OCI-LY1 (cell line): ENCODE measurements at regions not wholly inside any gene's neighbourhood (a gene's known extent, or its start where the extent isn't known, plus 50 kb on each side); places are given as distances from the start of the nearest gene placed in this dataset.

Experiments used
- H2AFZ ChIP-seq: fragments of 200-600 bp; sonication (generic), shearing (Covaris generic); 2 replicates; pipeline ENCODE4 v1.6.0; 2014; ENCODE audit warnings: antibody characterized with exemption, mild to moderate bottlenecking, low read length
- H3F3A ChIP-seq: fragments of 200-600 bp; sonication (generic), shearing (Covaris generic); 2 replicates; pipeline ENCODE4 v1.6.0; 2014; ENCODE audit warnings: mild to moderate bottlenecking, antibody characterized with exemption, low read length, moderate library complexity; ENCODE audit not compliant: insufficient read depth
- H3K27ac ChIP-seq: fragments of 200-600 bp; sonication (generic); 2 replicates; pipeline ENCODE4 v1.5.1; 2014; ENCODE audit warnings: low read length, mixed run types, mild to moderate bottlenecking, low read depth; ENCODE audit not compliant: poor library complexity, severe bottlenecking
- H3K27me3 ChIP-seq: fragments of 200-600 bp; sonication (generic); 2 replicates; pipeline ENCODE4 v1.6.0; 2014; ENCODE audit warnings: antibody characterized with exemption, mild to moderate bottlenecking, low read length, moderate library complexity; ENCODE audit not compliant: insufficient read depth
- H3K36me3 ChIP-seq: fragments of 200-600 bp; sonication (generic); 2 replicates; pipeline ENCODE4 v1.6.1; 2014; ENCODE audit warnings: mild to moderate bottlenecking, antibody characterized with exemption, low read length, moderate library complexity, mixed read lengths; ENCODE audit not compliant: insufficient read depth
- H3K4me1 ChIP-seq: fragments of 200-600 bp; sonication (generic); 2 replicates; pipeline ENCODE4 v1.5.1; 2014; ENCODE audit warnings: mild to moderate bottlenecking, low read length, moderate library complexity; ENCODE audit not compliant: insufficient read depth, severe bottlenecking
- H3K4me2 ChIP-seq: fragments of 200-600 bp; sonication (generic), shearing (Covaris generic); 2 replicates; pipeline ENCODE4 v1.6.1; 2014; ENCODE audit warnings: low read length
- H3K4me3 ChIP-seq: fragments of 200-600 bp; sonication (generic); 2 replicates; pipeline ENCODE4 v1.5.1; 2014; ENCODE audit warnings: low read length, low read depth, mild to moderate bottlenecking, mixed read lengths; ENCODE audit not compliant: poor library complexity, severe bottlenecking
- H3K79me2 ChIP-seq: fragments of 200-600 bp; shearing (Covaris generic); 2 replicates; pipeline ENCODE4 v1.6.1; 2016; ENCODE audit warnings: mixed run types, low read length, mixed read lengths; ENCODE audit not compliant: insufficient read depth
- H3K9ac ChIP-seq: fragments of 200-600 bp; sonication (generic), shearing (Covaris generic); 2 replicates; pipeline ENCODE4 v1.6.1; 2014; ENCODE audit warnings: mild to moderate bottlenecking, low read length, mixed read lengths
- H3K9me2 ChIP-seq: fragments of 200-600 bp; sonication (generic), shearing (Covaris generic); 2 replicates; pipeline ENCODE4 v1.6.1; 2014; ENCODE audit warnings: low read depth, mild to moderate bottlenecking, low read length, mixed read lengths
- H3K9me3 ChIP-seq: fragments of 200-600 bp; shearing (Covaris generic); 2 replicates; pipeline ENCODE4 v1.6.1; 2014; ENCODE audit warnings: low read length, mixed read lengths
- H4K20me1 ChIP-seq: fragments of 200-600 bp; sonication (generic), shearing (Covaris generic); 2 replicates; pipeline ENCODE4 v1.6.0; 2016; ENCODE audit warnings: mild to moderate bottlenecking, low read length; ENCODE audit not compliant: insufficient read depth
- EZH2 ChIP-seq: fragments of 200-600 bp; sonication (generic), shearing (Covaris generic); IDR thresholded peaks from 2 replicates; pipeline ENCODE4 v1.8.0; 2017; ENCODE audit warnings: borderline replicate concordance, mixed run types, mild to moderate bottlenecking, antibody characterized with exemption, low read length, moderate library complexity, mixed read lengths
- TF ChIP-seq, protein P1 (sequence below): fragments of 200-600 bp; sonication (generic), shearing (Covaris generic); IDR thresholded peaks from 2 replicates; pipeline ENCODE4 v1.5.1; 2017; ENCODE audit warnings: mild to moderate bottlenecking, antibody characterized with exemption, low read length, moderate library complexity, mixed read lengths

DNA sequence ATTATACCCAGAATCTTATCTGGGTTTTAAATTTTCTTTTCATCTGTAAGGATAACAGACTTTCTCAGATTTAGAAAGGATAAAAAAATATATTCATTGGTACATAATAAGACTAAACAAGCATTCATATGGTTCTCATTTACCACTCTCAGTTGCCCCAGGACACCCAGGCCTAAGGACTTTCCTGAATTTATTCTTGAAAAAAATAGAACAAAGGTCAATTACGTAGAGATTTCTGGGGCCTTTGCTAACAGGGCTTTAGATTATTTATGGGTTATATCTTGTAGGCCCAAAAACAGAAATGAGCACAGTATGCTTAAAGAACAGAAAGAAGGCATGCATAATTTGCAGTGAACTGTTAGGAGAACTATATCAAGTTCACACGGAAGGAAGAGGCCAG, 269.0 kb upstream of the COL3A1 start:
- Histone ChIP-seq H4K20me1 (no peaks in the 10 kb centered on the region), H3K4me3 (no peak overlapping the region), H3K4me1 (no peaks in the 10 kb centered on the region), H3F3A (no peaks in the 10 kb centered on the region), H3K27me3 (no peaks in the 10 kb centered on the region), H3K9me3 (no peaks in the 10 kb centered on the region), H3K4me2 (no peak overlapping the region), H3K36me3 (no peaks in the 10 kb centered on the region), H3K9me2 (no peaks in the 10 kb centered on the region), H2AFZ (no peak overlapping the region), H3K9ac (no peak overlapping the region), H3K27ac (no peak overlapping the region), H3K79me2 (no peaks in the 10 kb centered on the region)
- TF ChIP-seq, protein P1, sequence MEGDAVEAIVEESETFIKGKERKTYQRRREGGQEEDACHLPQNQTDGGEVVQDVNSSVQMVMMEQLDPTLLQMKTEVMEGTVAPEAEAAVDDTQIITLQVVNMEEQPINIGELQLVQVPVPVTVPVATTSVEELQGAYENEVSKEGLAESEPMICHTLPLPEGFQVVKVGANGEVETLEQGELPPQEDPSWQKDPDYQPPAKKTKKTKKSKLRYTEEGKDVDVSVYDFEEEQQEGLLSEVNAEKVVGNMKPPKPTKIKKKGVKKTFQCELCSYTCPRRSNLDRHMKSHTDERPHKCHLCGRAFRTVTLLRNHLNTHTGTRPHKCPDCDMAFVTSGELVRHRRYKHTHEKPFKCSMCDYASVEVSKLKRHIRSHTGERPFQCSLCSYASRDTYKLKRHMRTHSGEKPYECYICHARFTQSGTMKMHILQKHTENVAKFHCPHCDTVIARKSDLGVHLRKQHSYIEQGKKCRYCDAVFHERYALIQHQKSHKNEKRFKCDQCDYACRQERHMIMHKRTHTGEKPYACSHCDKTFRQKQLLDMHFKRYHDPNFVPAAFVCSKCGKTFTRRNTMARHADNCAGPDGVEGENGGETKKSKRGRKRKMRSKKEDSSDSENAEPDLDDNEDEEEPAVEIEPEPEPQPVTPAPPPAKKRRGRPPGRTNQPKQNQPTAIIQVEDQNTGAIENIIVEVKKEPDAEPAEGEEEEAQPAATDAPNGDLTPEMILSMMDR, result no peak
- TF ChIP-seq EZH2, result no peak

- H3F3A ChIP-seq, result no peaks in the 10 kb centered on the region
- H3K9me3 ChIP-seq, result no peaks in the 10 kb centered on the region
- H3K9ac ChIP-seq, result no peak overlapping the region
- H3K4me3 ChIP-seq, result no peak overlapping the region
- H3K36me3 ChIP-seq, result no peaks in the 10 kb centered on the region
- no peak for TF ChIP-seq EZH2
- TF ChIP-seq, protein P1, result no peak
- no peaks in the 10 kb centered on the region for H3K4me1 ChIP-seq
- H3K27me3 ChIP-seq, result no peaks in the 10 kb centered on the region
- no peaks in the 10 kb centered on the region for H4K20me1 ChIP-seq
- H3K79me2 ChIP-seq, result no peaks in the 10 kb centered on the region
- no peaks in the 10 kb centered on the region for H3K9me2 ChIP-seq
- no peak overlapping the region for H3K27ac ChIP-seq
- no peak overlapping the region for H3K4me2 ChIP-seq
- no peak overlapping the region for H2AFZ ChIP-seq
Measured at GRCh38 chr2:188713961-188714360, 260.2 kb upstream of the COL3A1 start.

GRCh38 chr2:188720811-188721605, 253.2 kb upstream of the COL3A1 start:
- no peak overlapping the region for H2AFZ ChIP-seq
- no peaks in the 10 kb centered on the region for H3K79me2 ChIP-seq
- no peaks in the 10 kb centered on the region for H3K27me3 ChIP-seq
- H3F3A ChIP-seq, result no peaks in the 10 kb centered on the region
- H3K4me1 ChIP-seq, result no peaks in the 10 kb centered on the region
- no peaks in the 10 kb centered on the region for H3K36me3 ChIP-seq
- H3K9ac ChIP-seq, result no peak overlapping the region
- TF ChIP-seq, protein P1, result no peak
- no peak for TF ChIP-seq EZH2
- H3K4me3 ChIP-seq, result no peak overlapping the region
- no peaks in the 10 kb centered on the region for H3K9me3 ChIP-seq
- H4K20me1 ChIP-seq, result no peaks in the 10 kb centered on the region
- no peaks in the 10 kb centered on the region for H3K9me2 ChIP-seq
- H3K27ac ChIP-seq, result no peak overlapping the region
- no peak overlapping the region for H3K4me2 ChIP-seq
